ENCODE measurements at regions not wholly inside any gene's neighbourhood (a gene's known extent, or its start where the extent isn't known, plus 50 kb on each side); places are given as distances from the start of the nearest gene placed in this dataset.

DNA sequence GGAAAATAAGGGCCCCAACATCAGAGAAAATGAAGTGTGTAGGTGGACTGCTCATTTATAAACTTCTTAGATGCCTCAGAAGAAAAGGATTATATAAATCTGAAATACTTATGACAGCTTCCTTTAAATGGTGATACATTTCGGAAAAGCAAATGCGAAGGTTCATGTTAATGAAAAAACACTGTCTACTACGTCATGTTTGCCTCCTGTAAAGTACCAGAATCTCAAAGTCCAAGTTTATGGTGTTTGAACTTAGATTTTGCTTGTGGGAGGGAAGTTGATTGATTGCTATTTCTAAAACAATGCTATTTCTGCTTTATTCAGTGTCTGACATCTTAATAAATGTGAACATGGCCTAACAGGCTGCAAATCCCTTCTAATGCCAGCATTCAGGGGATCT is 514.6 kb downstream of the ZNF608 start:
- DNase-seq (ENCODE audit: low spot score in 2 of 2, unreplicated experiment in 2 of 2): no peak
- Mint-ChIP-seq H3K36me3 (no peaks in the 10 kb centered on the region), H3K4me1 (peaks cover 62% of the 10 kb centered on the region), H3K27ac (peak overlapping the region; percentile 88), H3K4me3 (no peak overlapping the region), H3K9me3 (peaks cover 13% of the 10 kb centered on the region), H3K27me3 (ENCODE audit: low read depth) (no peaks in the 10 kb centered on the region)
- TF ChIP-seq, protein P1, sequence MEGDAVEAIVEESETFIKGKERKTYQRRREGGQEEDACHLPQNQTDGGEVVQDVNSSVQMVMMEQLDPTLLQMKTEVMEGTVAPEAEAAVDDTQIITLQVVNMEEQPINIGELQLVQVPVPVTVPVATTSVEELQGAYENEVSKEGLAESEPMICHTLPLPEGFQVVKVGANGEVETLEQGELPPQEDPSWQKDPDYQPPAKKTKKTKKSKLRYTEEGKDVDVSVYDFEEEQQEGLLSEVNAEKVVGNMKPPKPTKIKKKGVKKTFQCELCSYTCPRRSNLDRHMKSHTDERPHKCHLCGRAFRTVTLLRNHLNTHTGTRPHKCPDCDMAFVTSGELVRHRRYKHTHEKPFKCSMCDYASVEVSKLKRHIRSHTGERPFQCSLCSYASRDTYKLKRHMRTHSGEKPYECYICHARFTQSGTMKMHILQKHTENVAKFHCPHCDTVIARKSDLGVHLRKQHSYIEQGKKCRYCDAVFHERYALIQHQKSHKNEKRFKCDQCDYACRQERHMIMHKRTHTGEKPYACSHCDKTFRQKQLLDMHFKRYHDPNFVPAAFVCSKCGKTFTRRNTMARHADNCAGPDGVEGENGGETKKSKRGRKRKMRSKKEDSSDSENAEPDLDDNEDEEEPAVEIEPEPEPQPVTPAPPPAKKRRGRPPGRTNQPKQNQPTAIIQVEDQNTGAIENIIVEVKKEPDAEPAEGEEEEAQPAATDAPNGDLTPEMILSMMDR (IDR thresholded peaks at IDR 0.05; ENCODE audit: unreplicated experiment): no peak

DNA sequence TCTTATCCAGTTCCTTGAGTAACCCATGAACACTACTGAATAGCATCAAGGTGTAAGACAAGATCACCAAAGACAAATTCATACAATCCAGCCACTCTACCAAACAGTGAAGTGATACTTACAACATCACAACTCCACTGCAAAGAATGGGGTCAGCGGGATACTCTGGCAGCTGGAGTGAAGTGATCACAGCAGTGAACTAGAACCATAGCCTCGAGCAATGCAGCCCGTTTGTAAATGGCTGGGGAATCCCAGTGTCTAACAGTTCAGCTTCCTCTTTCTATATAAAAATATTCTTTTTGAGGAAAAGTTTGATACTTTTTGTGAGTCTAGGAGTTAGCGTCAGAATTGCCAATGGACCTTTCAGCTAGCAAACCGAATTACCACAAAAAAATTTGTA is 515.2 kb downstream of the ZNF608 start:
- Mint-ChIP-seq H3K27me3 (ENCODE audit: low read depth) (no peaks in the 10 kb centered on the region), H3K27ac (peak overlapping the region; percentile 66), H3K36me3 (no peaks in the 10 kb centered on the region), H3K9me3 (peaks cover 14% of the 10 kb centered on the region), H3K4me3 (no peak overlapping the region), H3K4me1 (peaks cover 57% of the 10 kb centered on the region)
- TF ChIP-seq, protein P1 (IDR thresholded peaks at IDR 0.05; ENCODE audit: unreplicated experiment): no peak
- no peak for DNase-seq (ENCODE audit: low spot score in 2 of 2, unreplicated experiment in 2 of 2)

DNA sequence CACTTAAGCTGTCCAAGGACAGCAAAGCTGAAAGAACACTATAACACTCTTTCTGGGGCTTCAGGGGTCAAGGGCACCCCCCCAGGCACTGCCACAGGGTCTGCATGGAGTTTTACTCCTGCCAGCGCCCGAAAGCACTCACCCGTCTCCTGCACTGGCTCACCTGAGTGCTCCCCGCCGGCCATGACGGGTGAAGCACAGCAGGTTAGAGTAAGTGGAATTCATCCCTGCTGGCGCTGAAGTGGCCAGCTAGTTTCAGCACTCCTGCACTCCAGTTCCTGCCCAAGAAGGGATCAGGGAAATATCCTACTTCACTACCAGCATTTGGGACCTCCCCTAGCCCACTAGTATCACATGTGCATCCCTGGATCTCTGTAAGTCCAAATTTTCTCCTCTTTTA is 516.0 kb downstream of the ZNF608 start:
- DNase-seq (ENCODE audit: low spot score in 2 of 2, unreplicated experiment in 2 of 2): no peak
- H3K27me3 Mint-ChIP-seq (ENCODE audit: low read depth): no peaks in the 10 kb centered on the region
- H3K4me3 Mint-ChIP-seq: no peak overlapping the region
- TF ChIP-seq, protein P1 (IDR thresholded peaks at IDR 0.05; ENCODE audit: unreplicated experiment): no peak
- H3K36me3 Mint-ChIP-seq: no peaks in the 10 kb centered on the region
- no peak overlapping the region for H3K27ac Mint-ChIP-seq
- H3K9me3 Mint-ChIP-seq: peaks cover 14% of the 10 kb centered on the region
- peaks cover 54% of the 10 kb centered on the region for H3K4me1 Mint-ChIP-seq

DNA sequence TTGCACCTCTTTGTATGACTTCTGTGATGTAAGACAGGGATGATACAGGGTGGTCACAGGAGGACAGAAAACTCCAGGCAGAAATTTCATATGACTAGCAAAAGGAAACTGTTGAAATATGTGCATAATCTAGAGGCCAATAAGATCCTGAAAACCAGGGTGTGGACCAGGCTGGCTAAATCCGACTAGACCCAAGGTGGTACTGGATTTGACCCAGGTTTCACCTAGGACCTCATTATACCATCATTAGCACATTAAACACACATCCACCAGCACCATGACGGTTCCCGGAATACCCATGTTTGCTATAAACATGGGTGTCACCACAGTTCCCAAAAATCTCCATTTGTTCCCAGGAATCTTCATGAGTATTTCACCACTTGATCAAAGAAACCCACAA is 517.1 kb downstream of the ZNF608 start:
- Mint-ChIP-seq H3K27ac (no peak overlapping the region), H3K9me3 (peaks cover 14% of the 10 kb centered on the region), H3K27me3 (ENCODE audit: low read depth) (no peaks in the 10 kb centered on the region), H3K36me3 (no peaks in the 10 kb centered on the region), H3K4me3 (no peak overlapping the region), H3K4me1 (peaks cover 50% of the 10 kb centered on the region)
- TF ChIP-seq, protein P1 (IDR thresholded peaks at IDR 0.05; ENCODE audit: unreplicated experiment): no peak
- DNase-seq (ENCODE audit: low spot score in 2 of 2, unreplicated experiment in 2 of 2): no peak

DNA sequence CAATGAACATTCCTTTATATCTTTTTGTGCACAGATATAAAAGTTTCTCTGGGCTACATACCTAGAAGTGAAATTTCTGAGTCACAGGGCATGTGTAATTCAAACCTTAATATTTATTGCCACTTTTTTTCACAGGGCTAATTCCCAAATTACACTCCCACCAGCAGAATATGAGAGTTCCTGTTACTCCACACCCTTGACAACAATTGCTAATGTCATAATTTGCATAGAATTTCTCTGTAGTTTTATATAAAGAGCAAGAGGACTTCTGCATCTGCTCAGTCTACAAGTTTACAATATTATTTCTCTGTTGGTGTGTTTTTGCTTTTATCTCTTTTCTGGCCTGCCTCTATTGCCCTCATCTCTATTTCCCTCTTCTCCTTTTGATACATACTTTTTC is 518.5 kb downstream of the ZNF608 start:
- Mint-ChIP-seq H3K4me3 (no peak overlapping the region), H3K9me3 (peaks cover 14% of the 10 kb centered on the region), H3K36me3 (no peaks in the 10 kb centered on the region), H3K27me3 (ENCODE audit: low read depth) (no peaks in the 10 kb centered on the region), H3K27ac (no peak overlapping the region), H3K4me1 (peaks cover 35% of the 10 kb centered on the region)
- TF ChIP-seq, protein P1 (IDR thresholded peaks at IDR 0.05; ENCODE audit: unreplicated experiment): no peak
- DNase-seq (ENCODE audit: low spot score in 2 of 2, unreplicated experiment in 2 of 2): no peak

DNA sequence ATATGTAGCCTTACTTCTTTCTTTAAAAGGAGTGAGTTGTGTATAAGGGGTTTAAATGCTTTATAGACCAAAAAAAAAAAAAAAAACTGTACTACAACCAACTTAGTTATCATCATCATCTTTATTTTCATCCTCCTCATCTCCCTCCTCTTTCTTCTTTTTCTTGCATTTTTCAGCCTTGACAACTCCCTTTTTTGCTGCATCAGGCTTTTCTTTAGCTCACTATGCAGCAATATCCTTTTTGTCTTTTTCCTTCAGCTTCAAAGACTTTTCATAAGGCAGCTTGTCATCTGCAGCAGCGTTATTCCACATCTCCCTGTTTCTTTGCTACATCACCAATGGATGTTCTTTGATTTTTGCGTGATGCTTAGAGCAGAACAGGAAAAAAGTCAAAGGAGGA is 526.0 kb downstream of the ZNF608 start:
- TF ChIP-seq, protein P1 (IDR thresholded peaks at IDR 0.05; ENCODE audit: unreplicated experiment): no peak
- DNase-seq (ENCODE audit: low spot score in 2 of 2, unreplicated experiment in 2 of 2): no peak
- Mint-ChIP-seq H3K27me3 (ENCODE audit: low read depth) (no peaks in the 10 kb centered on the region), H3K36me3 (peaks cover 6% of the 10 kb centered on the region), H3K4me1 (peaks cover 5% of the 10 kb centered on the region), H3K4me3 (no peak overlapping the region), H3K9me3 (peaks cover 17% of the 10 kb centered on the region), H3K27ac (no peak overlapping the region)
